ENCODE measurements at regions not wholly inside any gene's neighbourhood (a gene's known extent, or its start where the extent isn't known, plus 50 kb on each side); places are given as distances from the start of the nearest gene placed in this dataset.
"Not testable (repeated sequence)": the region's sequence is repeated elsewhere in the genome, so short reads cannot be mapped to it uniquely, and the experiment has no call there.

DNA sequence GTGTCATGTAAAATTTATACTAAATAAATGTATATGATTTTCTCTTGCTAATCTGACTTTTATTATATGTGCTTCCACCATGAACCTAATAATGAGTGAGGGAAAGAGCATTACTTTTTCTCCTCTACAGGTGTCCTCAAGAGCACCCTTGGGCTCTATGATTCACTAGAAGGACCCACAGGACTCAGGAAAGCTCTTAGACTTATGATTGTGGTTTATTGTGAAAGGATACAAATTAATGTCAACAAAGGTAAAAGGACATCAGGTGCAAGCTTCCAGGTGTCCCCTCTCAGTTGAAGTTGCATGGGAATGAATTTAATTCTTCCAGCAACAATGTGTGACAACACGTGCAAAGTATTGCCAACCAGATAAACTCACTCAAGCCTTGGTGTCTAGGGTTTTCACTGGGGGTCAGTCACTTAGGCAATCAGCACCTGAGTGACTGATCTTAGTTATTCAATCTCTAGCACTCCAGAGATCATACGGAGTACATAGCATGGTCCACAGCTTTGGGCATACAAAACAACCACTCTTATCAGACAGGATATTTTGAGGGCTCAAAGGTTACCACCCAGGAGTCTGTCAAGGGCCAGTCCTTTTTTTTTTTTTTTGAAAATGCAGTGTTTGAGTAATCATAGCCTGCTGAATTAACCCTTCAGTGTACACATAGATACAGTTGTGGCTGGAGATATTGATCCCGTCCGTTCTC is 1518.1 kb downstream of the KHDRBS2 start:
- not testable (repeated sequence) for DNase-seq; H3K4me3 ChIP-seq (ENCODE audit: low read length); H3K9ac ChIP-seq (ENCODE audit: low read length); H3K9me2 ChIP-seq (replicated peaks; ENCODE audit: insufficient read depth, low read length); H3K9me3 ChIP-seq (replicated peaks; ENCODE audit: insufficient read depth, low read length); H4K20me1 ChIP-seq (ENCODE audit: insufficient read depth, low read length); H3K4me1 ChIP-seq (ENCODE audit: low read length); H3K27me3 ChIP-seq (replicated peaks; ENCODE audit: insufficient read depth, low read length); H2AFZ ChIP-seq (ENCODE audit: low read length); H3F3A ChIP-seq (ENCODE audit: insufficient read depth, low read length); H3K27ac ChIP-seq (ENCODE audit: low read length); H3K4me2 ChIP-seq (ENCODE audit: low read depth, low read length); H3K36me3 ChIP-seq (replicated peaks; ENCODE audit: insufficient read depth, low read length); H3K79me2 ChIP-seq (ENCODE audit: low read length)

DNA sequence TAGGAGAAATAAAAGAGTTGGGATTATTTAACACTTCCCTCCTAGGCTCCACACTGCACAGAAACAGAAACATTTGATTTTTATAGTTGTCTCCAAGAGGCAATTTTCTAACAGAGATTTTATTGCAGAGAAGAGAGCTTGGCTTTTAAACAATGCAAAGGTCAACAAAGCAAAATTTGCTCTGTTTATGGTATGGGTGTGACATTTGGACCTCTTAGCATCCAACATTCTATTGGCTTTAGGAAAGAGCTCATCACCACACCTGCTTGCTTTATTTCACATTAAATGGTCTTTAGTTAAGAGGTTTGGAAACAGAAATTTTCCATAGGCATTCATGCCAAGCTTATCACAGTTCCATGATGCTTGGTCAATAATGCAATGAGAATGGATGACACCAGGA is 1520.7 kb downstream of the KHDRBS2 start:
- H3K4me3 ChIP-seq (ENCODE audit: low read length); H3K4me2 ChIP-seq (ENCODE audit: low read depth, low read length); H3K36me3 ChIP-seq (replicated peaks; ENCODE audit: insufficient read depth, low read length); H3K27ac ChIP-seq (ENCODE audit: low read length); H4K20me1 ChIP-seq (ENCODE audit: insufficient read depth, low read length); H3F3A ChIP-seq (ENCODE audit: insufficient read depth, low read length); H3K9ac ChIP-seq (ENCODE audit: low read length); H2AFZ ChIP-seq (ENCODE audit: low read length); DNase-seq; H3K79me2 ChIP-seq (ENCODE audit: low read length); H3K9me2 ChIP-seq (replicated peaks; ENCODE audit: insufficient read depth, low read length); H3K4me1 ChIP-seq (ENCODE audit: low read length); H3K9me3 ChIP-seq (replicated peaks; ENCODE audit: insufficient read depth, low read length); H3K27me3 ChIP-seq (replicated peaks; ENCODE audit: insufficient read depth, low read length): not testable (repeated sequence)

GRCh38 chr6:60763464-60764080 is 1522.5 kb downstream of the KHDRBS2 start:
- H3F3A ChIP-seq (ENCODE audit: insufficient read depth, low read length); DNase-seq; H3K9ac ChIP-seq (ENCODE audit: low read length); H3K9me2 ChIP-seq (replicated peaks; ENCODE audit: insufficient read depth, low read length); H3K4me1 ChIP-seq (ENCODE audit: low read length); H3K36me3 ChIP-seq (replicated peaks; ENCODE audit: insufficient read depth, low read length); H3K4me3 ChIP-seq (ENCODE audit: low read length); H3K27ac ChIP-seq (ENCODE audit: low read length); H3K4me2 ChIP-seq (ENCODE audit: low read depth, low read length); H3K9me3 ChIP-seq (replicated peaks; ENCODE audit: insufficient read depth, low read length); H3K27me3 ChIP-seq (replicated peaks; ENCODE audit: insufficient read depth, low read length); H4K20me1 ChIP-seq (ENCODE audit: insufficient read depth, low read length); H3K79me2 ChIP-seq (ENCODE audit: low read length); H2AFZ ChIP-seq (ENCODE audit: low read length): not testable (repeated sequence)

DNA sequence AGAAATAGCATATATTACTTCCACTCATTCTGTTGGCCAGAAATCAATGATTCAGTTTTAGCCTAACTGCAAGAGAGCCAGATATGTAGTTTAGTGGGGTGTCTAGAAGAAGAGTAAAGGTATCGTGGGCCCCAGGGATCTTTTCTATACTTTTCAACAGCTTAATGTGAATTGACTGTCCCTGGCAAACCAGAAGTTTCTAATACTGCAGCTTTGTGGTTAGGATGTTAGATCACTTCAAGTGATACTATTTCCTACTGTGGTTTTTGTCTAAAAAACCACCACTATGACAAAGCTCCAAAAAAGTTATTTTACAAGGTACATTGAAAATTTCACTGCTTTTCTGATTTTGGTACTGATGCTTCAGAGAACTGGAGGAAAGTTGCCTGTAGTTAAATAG is 1525.1 kb downstream of the KHDRBS2 start:
- H3F3A ChIP-seq (ENCODE audit: insufficient read depth, low read length); H3K36me3 ChIP-seq (replicated peaks; ENCODE audit: insufficient read depth, low read length); H4K20me1 ChIP-seq (ENCODE audit: insufficient read depth, low read length); H3K9me3 ChIP-seq (replicated peaks; ENCODE audit: insufficient read depth, low read length); H3K4me1 ChIP-seq (ENCODE audit: low read length); H3K9ac ChIP-seq (ENCODE audit: low read length); H3K27me3 ChIP-seq (replicated peaks; ENCODE audit: insufficient read depth, low read length); H3K79me2 ChIP-seq (ENCODE audit: low read length); H3K4me3 ChIP-seq (ENCODE audit: low read length); H2AFZ ChIP-seq (ENCODE audit: low read length); H3K4me2 ChIP-seq (ENCODE audit: low read depth, low read length); H3K27ac ChIP-seq (ENCODE audit: low read length); H3K9me2 ChIP-seq (replicated peaks; ENCODE audit: insufficient read depth, low read length): not testable (repeated sequence)
- peak; percentile 42 for DNase-seq

DNA sequence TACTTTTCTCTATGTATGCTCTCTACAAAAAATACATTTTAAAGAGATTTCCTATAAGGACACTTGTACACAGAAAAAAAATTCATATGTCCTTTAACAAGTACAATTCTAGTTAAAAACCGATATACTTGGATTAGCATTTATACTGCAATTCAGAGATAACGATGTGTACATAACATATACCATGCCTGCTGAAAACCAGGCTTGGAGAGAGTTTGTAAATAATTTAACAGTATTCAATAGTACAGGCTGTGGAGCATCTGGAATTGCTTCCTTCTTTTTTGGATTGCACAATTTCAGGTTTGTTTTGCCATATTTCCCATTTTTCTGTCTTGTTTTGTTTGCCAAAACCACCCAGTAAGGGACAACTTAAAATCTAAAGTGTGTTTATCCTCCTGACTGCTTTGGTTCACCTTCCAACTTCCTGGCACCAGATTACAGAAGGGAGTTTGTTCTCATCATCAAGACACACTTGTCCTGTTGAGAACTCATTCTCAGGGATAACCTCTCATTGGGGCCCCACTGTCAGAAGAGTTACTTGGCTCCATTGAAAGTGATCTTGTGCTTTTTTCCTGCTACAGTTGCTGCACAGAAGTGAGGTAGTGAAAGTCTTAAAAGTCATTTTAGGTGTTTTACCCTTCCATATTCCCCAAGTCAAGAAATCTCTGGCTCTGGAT is 1526.7 kb downstream of the KHDRBS2 start:
- DNase-seq; H3K79me2 ChIP-seq (ENCODE audit: low read length); H3K27ac ChIP-seq (ENCODE audit: low read length); H3K9me3 ChIP-seq (replicated peaks; ENCODE audit: insufficient read depth, low read length); H3K27me3 ChIP-seq (replicated peaks; ENCODE audit: insufficient read depth, low read length); H4K20me1 ChIP-seq (ENCODE audit: insufficient read depth, low read length); H3K4me3 ChIP-seq (ENCODE audit: low read length); H3K4me1 ChIP-seq (ENCODE audit: low read length); H3F3A ChIP-seq (ENCODE audit: insufficient read depth, low read length); H3K9me2 ChIP-seq (replicated peaks; ENCODE audit: insufficient read depth, low read length); H2AFZ ChIP-seq (ENCODE audit: low read length); H3K4me2 ChIP-seq (ENCODE audit: low read depth, low read length); H3K36me3 ChIP-seq (replicated peaks; ENCODE audit: insufficient read depth, low read length); H3K9ac ChIP-seq (ENCODE audit: low read length): not testable (repeated sequence)

DNA sequence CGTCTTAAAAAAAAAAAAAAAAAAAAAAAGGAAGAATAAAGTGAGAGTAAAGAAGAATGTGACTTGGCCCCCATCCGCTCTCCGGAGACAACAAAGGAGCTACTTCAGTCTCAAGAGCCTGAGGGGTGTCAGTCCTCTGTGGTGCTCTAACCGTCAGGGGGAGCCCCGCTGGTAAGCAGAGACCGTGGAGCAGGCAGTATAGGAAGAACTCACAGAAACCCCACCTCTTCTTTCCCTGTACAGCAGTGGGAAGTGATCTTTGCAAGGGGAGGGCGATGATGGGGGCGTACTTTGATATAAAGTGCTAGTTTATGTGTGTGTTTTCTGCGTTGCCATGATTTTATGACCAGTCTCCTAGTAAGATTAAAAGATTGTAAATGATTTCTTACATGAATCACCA is 1527.3 kb downstream of the KHDRBS2 start:
- H3K4me3 ChIP-seq (ENCODE audit: low read length); H3K36me3 ChIP-seq (replicated peaks; ENCODE audit: insufficient read depth, low read length); H3K9me2 ChIP-seq (replicated peaks; ENCODE audit: insufficient read depth, low read length); H3K4me1 ChIP-seq (ENCODE audit: low read length); H3K4me2 ChIP-seq (ENCODE audit: low read depth, low read length); H3K27ac ChIP-seq (ENCODE audit: low read length); H3K79me2 ChIP-seq (ENCODE audit: low read length); H4K20me1 ChIP-seq (ENCODE audit: insufficient read depth, low read length); DNase-seq; H3K9me3 ChIP-seq (replicated peaks; ENCODE audit: insufficient read depth, low read length); H2AFZ ChIP-seq (ENCODE audit: low read length); H3K9ac ChIP-seq (ENCODE audit: low read length); H3F3A ChIP-seq (ENCODE audit: insufficient read depth, low read length); H3K27me3 ChIP-seq (replicated peaks; ENCODE audit: insufficient read depth, low read length): not testable (repeated sequence)
